Mesendoderm (in vitro differentiated cells): ENCODE measurements at regions not wholly inside any gene's neighbourhood (a gene's known extent, or its start where the extent isn't known, plus 50 kb on each side); places are given as distances from the start of the nearest gene placed in this dataset.

Experiments used
- DNase-seq: peaks from one replicate; pipeline ENCODE4 v3.0.0; 2013
- H2AK5ac ChIP-seq: 2 replicates; pipeline ENCODE4 v1.6.1; 2013; ENCODE audit warnings: low read length, inconsistent platforms
- H2BK120ac ChIP-seq: 2 replicates; pipeline ENCODE4 v1.6.1; 2013; ENCODE audit warnings: low read depth, mild to moderate bottlenecking, low read length, moderate library complexity, mixed read lengths
- H2BK15ac ChIP-seq: replicated peaks from 2 replicates; pipeline ENCODE4 v1.6.1; 2013; ENCODE audit warnings: low read depth, mild to moderate bottlenecking, moderate library complexity
- H2BK5ac ChIP-seq: 2 replicates; pipeline ENCODE4 v1.6.1; 2013; ENCODE audit warnings: low read length, inconsistent platforms
- H3K18ac ChIP-seq: 2 replicates; pipeline ENCODE4 v1.6.1; 2013; ENCODE audit warnings: mild to moderate bottlenecking, low read length, mixed read lengths
- H3K23ac ChIP-seq: one replicate; pipeline ENCODE4 v1.6.1; 2013; ENCODE audit warnings: low read length
- H3K27ac ChIP-seq: 2 replicates; pipeline ENCODE4 v1.5.1; 2013; ENCODE audit warnings: low read depth, mild to moderate bottlenecking, inconsistent platforms, low read length, moderate library complexity
- H3K27me3 ChIP-seq: 2 replicates; pipeline ENCODE4 v1.6.1; 2013; ENCODE audit warnings: low read length, control low read depth, mild to moderate bottlenecking, inconsistent platforms; ENCODE audit not compliant: insufficient read depth, poor library complexity
- H3K36me3 ChIP-seq: 2 replicates; pipeline ENCODE4 v1.6.1; 2013; ENCODE audit warnings: low read length, inconsistent platforms; ENCODE audit not compliant: control insufficient read depth, insufficient read depth
- H3K4ac ChIP-seq: one replicate; pipeline ENCODE4 v1.6.1; 2013; ENCODE audit warnings: low read depth, mild to moderate bottlenecking, low read length, moderate library complexity
- H3K4me1 ChIP-seq: 2 replicates; pipeline ENCODE4 v1.6.1; 2013; ENCODE audit warnings: low read depth, low read length, inconsistent platforms; ENCODE audit not compliant: control insufficient read depth
- H3K4me2 ChIP-seq: 2 replicates; pipeline ENCODE4 v1.6.1; 2013; ENCODE audit warnings: low read length
- H3K4me3 ChIP-seq: 2 replicates; pipeline ENCODE4 v1.5.1; 2013; ENCODE audit warnings: mild to moderate bottlenecking, low read length
- H3K56ac ChIP-seq: one replicate; pipeline ENCODE4 v1.6.1; 2013; ENCODE audit warnings: low read length
- H3K79me1 ChIP-seq: 2 replicates; pipeline ENCODE4 v1.6.1; 2013; ENCODE audit warnings: low read length, inconsistent platforms
- H3K79me2 ChIP-seq: 2 replicates; pipeline ENCODE4 v1.6.1; 2013; ENCODE audit warnings: mild to moderate bottlenecking, low read length; ENCODE audit not compliant: control insufficient read depth, insufficient read depth
- H3K9ac ChIP-seq: 2 replicates; pipeline ENCODE4 v1.6.1; 2013; ENCODE audit warnings: low read length, inconsistent platforms
- H4K5ac ChIP-seq: one replicate; pipeline ENCODE4 v1.6.1; 2013; ENCODE audit warnings: low read length
- H4K8ac ChIP-seq: one replicate; pipeline ENCODE4 v1.6.1; 2013; ENCODE audit warnings: low read depth, mild to moderate bottlenecking, control low read depth, low read length, moderate library complexity
- WGBS: extraction: QIAGEN DNeasy Blood & Tissue Kit; methylation state at CpG from one replicate; pipeline ENCODE4 v1.1.7; 2013; ENCODE audit warnings: low lambda C conversion rate, missing lambda C conversion rate; ENCODE audit not compliant: insufficient coverage; ENCODE audit errors: extremely low coverage; 5-methylcytosine and 5-hydroxymethylcytosine counted together

- Histone ChIP-seq H3K27ac (no peak overlapping the region), H3K56ac (no peak overlapping the region), H3K79me2 (no peaks in the 10 kb centered on the region), H3K4ac (no peak overlapping the region), H3K4me1 (no peaks in the 10 kb centered on the region), H2BK5ac (no peak overlapping the region), H3K4me3 (no peak overlapping the region), H4K5ac (no peak overlapping the region), H2BK15ac (no peak overlapping the region), H2BK120ac (no peak overlapping the region), H3K23ac (no peak overlapping the region), H2AK5ac (no peak overlapping the region), H3K79me1 (no peaks in the 10 kb centered on the region), H3K9ac (no peak overlapping the region), H4K8ac (no peak overlapping the region), H3K36me3 (no peaks in the 10 kb centered on the region), H3K4me2 (no peak overlapping the region), H3K27me3 (no peaks in the 10 kb centered on the region), H3K18ac (no peak overlapping the region)
- DNase-seq = no peak
- WGBS = no CpG with 5 or more reads among the region's 2 CpGs
Measured at GRCh38 chr13:73201626-73202025, 142.8 kb downstream of the KLF5 start.

- Histone ChIP-seq H3K79me1 (no peaks in the 10 kb centered on the region), H3K56ac (no peak overlapping the region), H3K79me2 (no peaks in the 10 kb centered on the region), H2BK15ac (no peak overlapping the region), H2BK120ac (no peak overlapping the region), H4K8ac (no peak overlapping the region), H3K4me2 (no peak overlapping the region), H3K23ac (no peak overlapping the region), H3K36me3 (no peaks in the 10 kb centered on the region), H2AK5ac (no peak overlapping the region), H3K18ac (no peak overlapping the region), H3K27ac (no peak overlapping the region), H3K27me3 (no peaks in the 10 kb centered on the region), H3K4ac (no peak overlapping the region), H3K4me3 (no peak overlapping the region), H3K4me1 (peaks cover 2% of the 10 kb centered on the region), H4K5ac (no peak overlapping the region), H3K9ac (no peak overlapping the region), H2BK5ac (no peak overlapping the region)
- WGBS = no CpG with 5 or more reads among the region's 4 CpGs
- DNase-seq = no peak
Measured at GRCh38 chr13:73198991-73199411, 140.2 kb downstream of the KLF5 start.

GRCh38 chr13:73195091-73195490 is 136.3 kb downstream of the KLF5 start:
- no peak overlapping the region for H2BK120ac ChIP-seq
- no peak overlapping the region for H2AK5ac ChIP-seq
- H3K27me3 ChIP-seq = no peaks in the 10 kb centered on the region
- no peak overlapping the region for H3K27ac ChIP-seq
- H3K18ac ChIP-seq = no peak overlapping the region
- H3K79me1 ChIP-seq = no peaks in the 10 kb centered on the region
- no peak overlapping the region for H3K4ac ChIP-seq
- no peak overlapping the region for H3K9ac ChIP-seq
- H4K5ac ChIP-seq = no peak overlapping the region
- no peak overlapping the region for H3K4me2 ChIP-seq
- H3K4me1 ChIP-seq = peaks cover 7% of the 10 kb centered on the region
- no peak overlapping the region for H3K4me3 ChIP-seq
- no peak overlapping the region for H2BK15ac ChIP-seq
- DNase-seq = no peak
- no peak overlapping the region for H4K8ac ChIP-seq
- no peak overlapping the region for H2BK5ac ChIP-seq
- no peak overlapping the region for H3K56ac ChIP-seq
- H3K23ac ChIP-seq = no peak overlapping the region
- H3K79me2 ChIP-seq = no peaks in the 10 kb centered on the region
- H3K36me3 ChIP-seq = no peaks in the 10 kb centered on the region

GRCh38 chr13:73194310-73194709 is 135.5 kb downstream of the KLF5 start:
- WGBS = no CpG with 5 or more reads among the region's 4 CpGs
- H4K5ac ChIP-seq = no peak overlapping the region

GRCh38 chr13:73193554-73193953 is 134.7 kb downstream of the KLF5 start:
- no peaks in the 10 kb centered on the region for H3K27me3 ChIP-seq
- H3K9ac ChIP-seq = no peak overlapping the region
- H3K79me1 ChIP-seq = no peaks in the 10 kb centered on the region
- H2BK5ac ChIP-seq = no peak overlapping the region
- no peak overlapping the region for H3K4me3 ChIP-seq
- no peak overlapping the region for H3K4ac ChIP-seq
- no CpG with 5 or more reads among the region's 1 CpG for WGBS
- H3K56ac ChIP-seq = no peak overlapping the region
- no peak overlapping the region for H3K18ac ChIP-seq
- peaks cover 7% of the 10 kb centered on the region for H3K4me1 ChIP-seq
- H3K36me3 ChIP-seq = no peaks in the 10 kb centered on the region
- H2AK5ac ChIP-seq = no peak overlapping the region
- H3K27ac ChIP-seq = no peak overlapping the region
- no peak overlapping the region for H4K5ac ChIP-seq
- H3K4me2 ChIP-seq = no peak overlapping the region
- no peak overlapping the region for H3K23ac ChIP-seq
- DNase-seq = no peak
- H3K79me2 ChIP-seq = no peaks in the 10 kb centered on the region
- no peak overlapping the region for H2BK120ac ChIP-seq
- no peak overlapping the region for H4K8ac ChIP-seq
- no peak overlapping the region for H2BK15ac ChIP-seq

More at GRCh38 chr13:73194310-73194709, 135.5 kb downstream of the KLF5 start:
- no peak overlapping the region for H3K9ac ChIP-seq
- no peak overlapping the region for H3K4me2 ChIP-seq
- no peak overlapping the region for H2BK5ac ChIP-seq
- H3K79me2 ChIP-seq = no peaks in the 10 kb centered on the region
- no peak overlapping the region for H2BK15ac ChIP-seq
- H3K23ac ChIP-seq = no peak overlapping the region
- no peaks in the 10 kb centered on the region for H3K79me1 ChIP-seq
- no peak overlapping the region for H3K4me3 ChIP-seq
- no peak overlapping the region for H3K27ac ChIP-seq
- H3K56ac ChIP-seq = no peak overlapping the region
- H4K8ac ChIP-seq = no peak overlapping the region
- DNase-seq = no peak
- H3K4me1 ChIP-seq = peaks cover 7% of the 10 kb centered on the region
- no peak overlapping the region for H2BK120ac ChIP-seq
- H2AK5ac ChIP-seq = no peak overlapping the region
- no peaks in the 10 kb centered on the region for H3K27me3 ChIP-seq
- H3K36me3 ChIP-seq = no peaks in the 10 kb centered on the region
- no peak overlapping the region for H3K4ac ChIP-seq
- no peak overlapping the region for H3K18ac ChIP-seq

GRCh38 chr13:73190477-73190876 is 131.7 kb downstream of the KLF5 start:
- no peak overlapping the region for H4K5ac ChIP-seq
- no CpG with 5 or more reads among the region's 5 CpGs for WGBS
- H3K56ac ChIP-seq = no peak overlapping the region
- H3K9ac ChIP-seq = no peak overlapping the region
- H2BK15ac ChIP-seq = peak overlapping the region; percentile 67
- H3K79me2 ChIP-seq = no peaks in the 10 kb centered on the region
- H3K4me1 ChIP-seq = peaks cover 7% of the 10 kb centered on the region
- H2BK120ac ChIP-seq = no peak overlapping the region
- H3K27me3 ChIP-seq = no peaks in the 10 kb centered on the region
- no peak overlapping the region for H3K23ac ChIP-seq
- no peak overlapping the region for H4K8ac ChIP-seq
- H3K18ac ChIP-seq = peak overlapping the region; percentile 32
- H3K4me3 ChIP-seq = no peak overlapping the region
- DNase-seq = no peak
- no peaks in the 10 kb centered on the region for H3K36me3 ChIP-seq
- H2AK5ac ChIP-seq = no peak overlapping the region
- no peak overlapping the region for H2BK5ac ChIP-seq
- H3K27ac ChIP-seq = no peak overlapping the region
- H3K4ac ChIP-seq = peak overlapping the region; percentile 20
- no peaks in the 10 kb centered on the region for H3K79me1 ChIP-seq
- no peak overlapping the region for H3K4me2 ChIP-seq
